ENCODE measurements at regions not wholly inside any gene's neighbourhood (a gene's known extent, or its start where the extent isn't known, plus 50 kb on each side); places are given as distances from the start of the nearest gene placed in this dataset.
"Not testable (repeated sequence)": the region's sequence is repeated elsewhere in the genome, so short reads cannot be mapped to it uniquely, and the experiment has no call there.

GRCh38 chr2:184039493-184039892, 558.8 kb upstream of the ZNF804A start:
- in situ Hi-C loops (cut with MboI; ENCODE audit: low sequenced_read_pairs, unreplicated experiment) = no loop called here
- TF ChIP-seq CTCF (IDR thresholded peaks at IDR 0.05; ENCODE audit: borderline replicate concordance, control extremely low read depth, extremely low read depth, insufficient read depth, missing control alignments) = no peak
- DNase-seq (ENCODE audit: low spot score) = no peak

DNA sequence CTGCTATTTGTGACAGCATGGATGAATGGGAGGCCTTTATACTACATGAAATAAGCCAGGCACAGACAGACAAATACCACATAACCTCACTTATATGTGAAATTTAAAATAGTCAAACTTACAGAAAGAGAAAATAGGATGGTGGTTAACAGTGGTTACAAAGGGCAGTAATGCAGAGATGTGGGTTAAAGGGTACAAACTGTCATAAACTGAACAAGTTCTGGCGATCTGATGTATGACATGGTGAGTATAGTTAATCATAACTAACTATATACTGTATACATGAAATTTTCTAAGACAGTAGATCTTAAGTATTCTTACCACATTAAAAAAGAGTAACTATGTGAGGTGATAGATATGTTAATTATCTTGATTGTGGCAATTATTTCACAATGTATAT, 558.1 kb upstream of the ZNF804A start:
- in situ Hi-C loops (cut with MboI; ENCODE audit: low sequenced_read_pairs, unreplicated experiment) = no loop called here
- TF ChIP-seq CTCF (IDR thresholded peaks at IDR 0.05; ENCODE audit: borderline replicate concordance, control extremely low read depth, extremely low read depth, insufficient read depth, missing control alignments) = no peak
- no peak for DNase-seq (ENCODE audit: low spot score)

DNA sequence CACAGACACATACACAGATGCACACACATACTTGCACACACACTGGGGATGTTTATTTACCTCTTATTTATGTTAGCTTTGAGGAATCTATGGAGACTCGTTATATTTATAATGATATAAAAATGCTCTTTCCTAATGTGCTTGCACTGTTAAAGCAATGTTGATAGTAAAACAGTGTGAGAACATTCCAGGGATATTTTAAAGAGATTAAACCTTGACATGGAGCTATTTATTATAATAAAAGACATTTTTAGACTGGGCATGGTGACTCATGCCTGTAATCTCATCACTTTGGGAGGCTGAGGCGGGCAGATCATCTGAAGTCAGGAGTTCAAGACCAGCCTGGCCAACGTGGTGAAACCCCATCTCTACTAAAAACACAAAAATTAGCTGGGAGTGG, 557.3 kb upstream of the ZNF804A start:
- TF ChIP-seq CTCF (IDR thresholded peaks at IDR 0.05; ENCODE audit: borderline replicate concordance, control extremely low read depth, extremely low read depth, insufficient read depth, missing control alignments) = no peak
- DNase-seq (ENCODE audit: low spot score) = no peak
- in situ Hi-C loops (cut with MboI; ENCODE audit: low sequenced_read_pairs, unreplicated experiment) = no loop called here

- in situ Hi-C loops (cut with MboI; ENCODE audit: low sequenced_read_pairs, unreplicated experiment) = no loop called here
- no peak for DNase-seq (ENCODE audit: low spot score)
- TF ChIP-seq CTCF (IDR thresholded peaks at IDR 0.05; ENCODE audit: borderline replicate concordance, control extremely low read depth, extremely low read depth, insufficient read depth, missing control alignments) = no peak
Measured at GRCh38 chr2:184041777-184042176, 556.6 kb upstream of the ZNF804A start.

GRCh38 chr2:184047536-184047935, 550.8 kb upstream of the ZNF804A start:
- DNase-seq (ENCODE audit: low spot score) = no peak
- in situ Hi-C loops (cut with MboI; ENCODE audit: low sequenced_read_pairs, unreplicated experiment) = no loop called here
- TF ChIP-seq CTCF (IDR thresholded peaks at IDR 0.05; ENCODE audit: borderline replicate concordance, control extremely low read depth, extremely low read depth, insufficient read depth, missing control alignments) = no peak

DNA sequence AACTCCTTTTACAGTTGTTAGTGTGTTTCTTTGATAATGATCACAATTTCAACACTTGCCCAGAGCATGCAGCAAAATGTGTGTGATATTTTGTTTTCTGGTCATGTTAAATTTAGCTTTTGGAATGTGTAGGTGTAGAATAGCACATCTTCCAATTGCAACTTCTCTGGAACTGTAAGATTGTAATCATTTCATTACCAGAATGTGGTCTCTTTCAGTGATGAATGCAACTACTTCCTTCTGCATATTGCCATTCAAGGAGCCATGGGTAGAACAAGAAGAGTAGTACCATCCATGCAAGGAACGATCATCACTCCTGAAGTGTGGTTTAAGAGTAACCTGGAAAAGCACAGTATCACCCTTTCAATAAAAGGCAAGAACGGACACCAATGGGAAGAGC, 548.8 kb upstream of the ZNF804A start:
- in situ Hi-C loops (cut with MboI; ENCODE audit: low sequenced_read_pairs, unreplicated experiment) = no loop called here
- no peak for DNase-seq (ENCODE audit: low spot score)
- TF ChIP-seq CTCF (IDR thresholded peaks at IDR 0.05; ENCODE audit: borderline replicate concordance, control extremely low read depth, extremely low read depth, insufficient read depth, missing control alignments) = no peak

DNA sequence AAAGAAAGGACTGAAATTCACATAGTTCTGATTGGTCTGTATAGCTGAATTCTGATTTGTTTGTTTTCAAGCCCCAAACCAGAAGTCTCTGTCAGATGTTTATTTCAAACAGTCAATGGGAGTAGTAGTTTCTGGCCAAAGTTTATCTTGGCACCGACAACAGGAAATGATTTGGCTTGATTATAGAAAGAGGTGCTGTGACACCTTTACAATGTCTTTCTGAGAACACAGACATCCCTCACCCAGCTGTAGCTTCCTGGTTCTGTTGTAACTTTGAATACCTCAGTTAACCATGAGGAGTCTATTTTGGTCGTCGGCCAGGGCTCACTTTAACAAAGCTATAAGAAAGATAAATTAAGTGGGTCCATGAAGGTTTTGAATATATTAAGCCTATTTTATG, 545.0 kb upstream of the ZNF804A start:
- TF ChIP-seq CTCF (IDR thresholded peaks at IDR 0.05; ENCODE audit: borderline replicate concordance, control extremely low read depth, extremely low read depth, insufficient read depth, missing control alignments) = no peak
- in situ Hi-C loops (cut with MboI; ENCODE audit: low sequenced_read_pairs, unreplicated experiment) = no loop called here
- no peak for DNase-seq (ENCODE audit: low spot score)

- DNase-seq (ENCODE audit: low spot score); in situ Hi-C loops (cut with MboI; ENCODE audit: low sequenced_read_pairs, unreplicated experiment): not testable (repeated sequence)
Measured at GRCh38 chr2:184054419-184054818, 543.9 kb upstream of the ZNF804A start.
